ENCODE measurements at regions not wholly inside any gene's neighbourhood (a gene's known extent, or its start where the extent isn't known, plus 50 kb on each side); places are given as distances from the start of the nearest gene placed in this dataset.

DNA sequence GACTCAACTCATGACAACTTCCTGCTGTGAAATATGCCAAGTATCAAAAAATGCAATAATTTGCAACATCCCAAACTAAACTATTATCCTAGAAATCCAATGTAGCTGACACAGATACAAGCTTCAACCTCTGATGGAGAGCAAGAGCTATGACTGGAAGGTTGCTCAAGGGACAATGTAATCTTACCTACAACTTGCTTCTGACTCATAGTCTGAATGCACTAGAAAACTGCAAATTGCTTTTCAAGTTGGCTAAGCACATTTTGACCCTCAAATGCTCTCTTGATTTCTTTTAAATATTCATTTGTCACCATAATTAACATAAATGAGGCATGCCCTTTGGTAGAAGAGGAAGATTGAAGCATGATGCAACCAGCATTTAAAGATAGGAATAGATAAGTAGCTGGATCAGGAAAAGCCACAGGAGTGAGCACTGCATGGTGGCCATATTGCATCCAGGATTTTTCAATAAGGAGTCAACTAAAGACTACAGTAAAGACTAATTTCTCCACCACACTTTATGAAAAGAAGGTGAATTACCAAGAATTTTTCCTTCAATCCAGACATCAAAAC lies 630.8 kb upstream of the GBE1 start:
- H3K4me3 ChIP-seq (replicated peaks; ENCODE audit: insufficient read depth, low read length) = no peak overlapping the region
- DNase-seq (ENCODE audit: low read depth in 1 of 2, low spot score in 1 of 2) = no peak

DNA sequence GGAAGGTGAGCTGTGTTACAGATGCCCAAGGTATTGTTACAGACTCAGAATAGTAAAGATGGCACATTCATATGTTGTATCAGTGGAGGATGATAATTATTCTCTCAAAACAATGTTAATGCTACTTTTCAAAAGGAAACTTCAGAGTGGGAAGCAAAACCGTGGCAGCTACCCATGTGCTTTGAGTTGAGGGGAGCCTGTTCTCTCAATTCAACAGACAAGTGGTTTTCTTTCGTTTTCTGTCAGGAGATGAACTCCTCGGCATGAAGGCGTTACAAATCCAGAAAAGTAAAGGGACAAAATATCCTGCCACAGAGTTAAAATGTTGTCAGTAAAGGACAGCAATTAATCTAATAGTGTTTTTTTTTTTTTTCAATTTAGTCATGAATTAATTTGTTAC lies 629.4 kb upstream of the GBE1 start:
- H3K27ac ChIP-seq (replicated peaks) = no peak overlapping the region
- no peak for DNase-seq (ENCODE audit: low read depth in 1 of 2, low spot score in 1 of 2)
- no peaks in the 10 kb centered on the region for H3K27me3 ChIP-seq (ENCODE audit: insufficient read depth, poor library complexity, severe bottlenecking)
- TF ChIP-seq POLR2AphosphoS5 (IDR thresholded peaks at IDR 0.05; ENCODE audit: low read depth) (no peak), SPI1 (IDR thresholded peaks at IDR 0.05; ENCODE audit: borderline replicate concordance, low read depth) (no peak)
- TF ChIP-seq, protein P1, sequence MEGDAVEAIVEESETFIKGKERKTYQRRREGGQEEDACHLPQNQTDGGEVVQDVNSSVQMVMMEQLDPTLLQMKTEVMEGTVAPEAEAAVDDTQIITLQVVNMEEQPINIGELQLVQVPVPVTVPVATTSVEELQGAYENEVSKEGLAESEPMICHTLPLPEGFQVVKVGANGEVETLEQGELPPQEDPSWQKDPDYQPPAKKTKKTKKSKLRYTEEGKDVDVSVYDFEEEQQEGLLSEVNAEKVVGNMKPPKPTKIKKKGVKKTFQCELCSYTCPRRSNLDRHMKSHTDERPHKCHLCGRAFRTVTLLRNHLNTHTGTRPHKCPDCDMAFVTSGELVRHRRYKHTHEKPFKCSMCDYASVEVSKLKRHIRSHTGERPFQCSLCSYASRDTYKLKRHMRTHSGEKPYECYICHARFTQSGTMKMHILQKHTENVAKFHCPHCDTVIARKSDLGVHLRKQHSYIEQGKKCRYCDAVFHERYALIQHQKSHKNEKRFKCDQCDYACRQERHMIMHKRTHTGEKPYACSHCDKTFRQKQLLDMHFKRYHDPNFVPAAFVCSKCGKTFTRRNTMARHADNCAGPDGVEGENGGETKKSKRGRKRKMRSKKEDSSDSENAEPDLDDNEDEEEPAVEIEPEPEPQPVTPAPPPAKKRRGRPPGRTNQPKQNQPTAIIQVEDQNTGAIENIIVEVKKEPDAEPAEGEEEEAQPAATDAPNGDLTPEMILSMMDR (IDR thresholded peaks at IDR 0.05; ENCODE audit: insufficient read depth, low read length) = no peak
- no peak overlapping the region for H3K4me3 ChIP-seq (replicated peaks; ENCODE audit: insufficient read depth, low read length)

More for the DNA sequence above, 630.8 kb upstream of the GBE1 start:
- Histone ChIP-seq H3K27me3 (ENCODE audit: insufficient read depth, poor library complexity, severe bottlenecking) (no peaks in the 10 kb centered on the region), H3K27ac (replicated peaks) (no peak overlapping the region)
- TF ChIP-seq SPI1 (IDR thresholded peaks at IDR 0.05; ENCODE audit: borderline replicate concordance, low read depth) = no peak
- TF ChIP-seq GABPA (IDR thresholded peaks at IDR 0.05; ENCODE audit: low read depth) = no peak
- TF ChIP-seq, protein P2, sequence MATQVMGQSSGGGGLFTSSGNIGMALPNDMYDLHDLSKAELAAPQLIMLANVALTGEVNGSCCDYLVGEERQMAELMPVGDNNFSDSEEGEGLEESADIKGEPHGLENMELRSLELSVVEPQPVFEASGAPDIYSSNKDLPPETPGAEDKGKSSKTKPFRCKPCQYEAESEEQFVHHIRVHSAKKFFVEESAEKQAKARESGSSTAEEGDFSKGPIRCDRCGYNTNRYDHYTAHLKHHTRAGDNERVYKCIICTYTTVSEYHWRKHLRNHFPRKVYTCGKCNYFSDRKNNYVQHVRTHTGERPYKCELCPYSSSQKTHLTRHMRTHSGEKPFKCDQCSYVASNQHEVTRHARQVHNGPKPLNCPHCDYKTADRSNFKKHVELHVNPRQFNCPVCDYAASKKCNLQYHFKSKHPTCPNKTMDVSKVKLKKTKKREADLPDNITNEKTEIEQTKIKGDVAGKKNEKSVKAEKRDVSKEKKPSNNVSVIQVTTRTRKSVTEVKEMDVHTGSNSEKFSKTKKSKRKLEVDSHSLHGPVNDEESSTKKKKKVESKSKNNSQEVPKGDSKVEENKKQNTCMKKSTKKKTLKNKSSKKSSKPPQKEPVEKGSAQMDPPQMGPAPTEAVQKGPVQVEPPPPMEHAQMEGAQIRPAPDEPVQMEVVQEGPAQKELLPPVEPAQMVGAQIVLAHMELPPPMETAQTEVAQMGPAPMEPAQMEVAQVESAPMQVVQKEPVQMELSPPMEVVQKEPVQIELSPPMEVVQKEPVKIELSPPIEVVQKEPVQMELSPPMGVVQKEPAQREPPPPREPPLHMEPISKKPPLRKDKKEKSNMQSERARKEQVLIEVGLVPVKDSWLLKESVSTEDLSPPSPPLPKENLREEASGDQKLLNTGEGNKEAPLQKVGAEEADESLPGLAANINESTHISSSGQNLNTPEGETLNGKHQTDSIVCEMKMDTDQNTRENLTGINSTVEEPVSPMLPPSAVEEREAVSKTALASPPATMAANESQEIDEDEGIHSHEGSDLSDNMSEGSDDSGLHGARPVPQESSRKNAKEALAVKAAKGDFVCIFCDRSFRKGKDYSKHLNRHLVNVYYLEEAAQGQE (IDR thresholded peaks at IDR 0.05; ENCODE audit: insufficient replicate concordance, low read depth) = no peak
- TF ChIP-seq POLR2AphosphoS5 (IDR thresholded peaks at IDR 0.05; ENCODE audit: low read depth) = no peak
- TF ChIP-seq, protein P1 (IDR thresholded peaks at IDR 0.05; ENCODE audit: insufficient read depth, low read length) = no peak

DNA sequence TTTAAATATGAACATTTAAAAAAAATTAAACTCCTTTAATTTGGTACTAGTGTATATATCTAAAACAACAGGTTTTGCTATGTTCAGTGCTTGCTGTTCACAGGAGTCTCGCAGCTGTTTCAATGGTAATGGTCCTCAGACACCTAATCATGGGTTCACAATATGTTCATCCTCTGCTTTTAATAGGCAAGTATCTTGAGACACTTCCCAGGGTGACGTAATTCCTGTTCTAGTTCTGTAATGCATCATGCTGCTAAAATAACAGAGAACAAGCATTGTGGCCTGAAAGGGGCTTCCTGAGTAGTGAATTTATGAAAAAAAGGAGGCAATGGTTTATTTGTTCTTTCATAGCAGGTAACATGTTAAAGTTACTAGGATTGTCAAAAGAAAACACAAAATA lies 625.2 kb upstream of the GBE1 start:
- H3K27me3 ChIP-seq (ENCODE audit: insufficient read depth, poor library complexity, severe bottlenecking) = no peaks in the 10 kb centered on the region
- H3K4me3 ChIP-seq (replicated peaks; ENCODE audit: insufficient read depth, low read length) = no peak overlapping the region
- no peak for TF ChIP-seq GABPA (IDR thresholded peaks at IDR 0.05; ENCODE audit: low read depth)
- TF ChIP-seq, protein P1 (IDR thresholded peaks at IDR 0.05; ENCODE audit: insufficient read depth, low read length) = no peak
- TF ChIP-seq, protein P2 (IDR thresholded peaks at IDR 0.05; ENCODE audit: insufficient replicate concordance, low read depth) = no peak
- no peak for TF ChIP-seq SPI1 (IDR thresholded peaks at IDR 0.05; ENCODE audit: borderline replicate concordance, low read depth)
- DNase-seq (ENCODE audit: low read depth in 1 of 2, low spot score in 1 of 2) = no peak
- H3K27ac ChIP-seq (replicated peaks) = no peak overlapping the region

DNA sequence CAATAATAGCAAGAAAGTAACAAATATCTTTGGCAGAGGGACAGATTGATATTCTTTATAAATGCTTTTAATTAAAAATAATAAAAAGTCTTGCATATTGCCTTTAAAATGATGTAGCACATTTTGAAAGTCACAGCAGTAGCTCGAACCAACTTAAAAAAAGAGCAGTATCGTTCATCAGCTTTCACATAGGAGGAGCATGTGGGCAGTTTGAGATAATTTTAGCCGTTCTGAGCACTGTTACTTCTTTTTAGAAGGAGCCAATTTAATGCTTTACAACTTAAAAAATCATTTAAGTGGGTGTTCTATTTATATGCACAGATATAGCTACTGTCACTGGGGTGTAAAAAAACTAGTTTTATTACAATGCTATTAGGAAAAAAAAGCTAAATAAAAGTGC lies 622.7 kb upstream of the GBE1 start:
- TF ChIP-seq SPI1 (IDR thresholded peaks at IDR 0.05; ENCODE audit: borderline replicate concordance, low read depth) (no peak), GABPA (IDR thresholded peaks at IDR 0.05; ENCODE audit: low read depth) (no peak), POLR2AphosphoS5 (IDR thresholded peaks at IDR 0.05; ENCODE audit: low read depth) (no peak)
- TF ChIP-seq, protein P2 (IDR thresholded peaks at IDR 0.05; ENCODE audit: insufficient replicate concordance, low read depth) = no peak
- TF ChIP-seq, protein P1 (IDR thresholded peaks at IDR 0.05; ENCODE audit: insufficient read depth, low read length) = no peak
- H3K27ac ChIP-seq (replicated peaks) = no peak overlapping the region
- DNase-seq (ENCODE audit: low read depth in 1 of 2, low spot score in 1 of 2) = no peak

More for the DNA sequence above, 622.7 kb upstream of the GBE1 start:
- Histone ChIP-seq H3K4me3 (replicated peaks; ENCODE audit: insufficient read depth, low read length) (no peak overlapping the region), H3K27me3 (ENCODE audit: insufficient read depth, poor library complexity, severe bottlenecking) (no peaks in the 10 kb centered on the region)

Measured in HL-60 (cell line).